ENCODE measurements at regions not wholly inside any gene's neighbourhood (a gene's known extent, or its start where the extent isn't known, plus 50 kb on each side); places are given as distances from the start of the nearest gene placed in this dataset.

DNA sequence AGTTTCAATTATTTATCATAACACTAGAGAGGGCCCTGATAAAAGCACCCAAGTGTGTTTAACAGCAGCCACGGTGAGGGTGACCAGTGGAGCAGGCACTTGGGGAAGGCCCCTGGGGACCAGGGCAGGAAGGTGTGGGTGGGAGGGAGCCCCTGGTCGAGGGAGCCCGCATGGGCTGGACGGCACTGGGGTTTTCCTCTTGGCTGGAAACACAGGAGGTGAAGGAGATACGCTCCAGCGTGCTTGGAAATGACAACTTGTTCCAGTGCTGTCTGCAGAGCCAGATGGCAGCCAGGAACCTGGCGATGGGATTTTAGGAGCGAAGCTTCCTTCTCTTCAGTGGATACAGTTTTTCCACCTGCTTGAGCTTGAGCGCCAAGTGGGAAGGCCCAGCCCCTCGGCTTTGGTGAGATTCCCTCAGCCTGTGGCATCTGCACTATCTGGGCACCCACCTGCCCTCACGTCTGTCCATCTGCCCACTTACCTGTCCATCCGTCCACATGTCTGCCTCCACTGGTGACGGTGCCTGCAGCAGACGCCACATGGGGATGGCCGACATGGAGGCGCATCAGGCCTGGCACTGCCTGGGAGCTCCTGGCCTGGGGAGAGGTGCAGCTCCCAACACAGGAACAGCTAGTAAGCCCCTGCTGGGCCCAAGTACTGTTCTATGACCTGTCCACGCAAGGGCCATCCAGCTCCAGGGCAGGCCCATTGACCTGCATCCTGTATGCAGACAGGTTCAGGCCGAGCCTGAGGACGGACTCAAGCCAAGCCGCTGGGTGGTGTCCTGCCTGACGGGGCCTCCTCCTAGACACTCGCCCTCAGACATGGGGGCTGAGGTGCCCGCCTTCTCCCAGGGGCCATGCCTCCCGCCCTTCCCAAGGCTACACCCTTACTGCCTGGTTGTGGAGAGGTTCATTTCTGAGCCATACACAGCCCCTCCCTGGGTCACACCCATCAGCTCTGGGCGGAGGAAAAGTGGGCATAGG is 192.2 kb upstream of the C14orf180 start:
- TF ChIP-seq POLR2A (IDR thresholded peaks at IDR 0.05; ENCODE audit: low read length) (no peak), GATA1 (IDR thresholded peaks at IDR 0.05; ENCODE audit: low read depth, low read length) (no peak)

Data from erythroblast (primary cell).